Osteoblast (primary cell): ENCODE measurements at regions not wholly inside any gene's neighbourhood (a gene's known extent, or its start where the extent isn't known, plus 50 kb on each side); places are given as distances from the start of the nearest gene placed in this dataset.

ENCODE experiments used
- DNase-seq: peaks from one replicate; pipeline ENCODE4 v3.0.0; 2011; ENCODE audit warnings: low spot score, mixed read lengths; ENCODE audit not compliant: insufficient read length; ENCODE audit errors: missing footprints
- H2AFZ ChIP-seq: 2 replicates; pipeline ENCODE4 v1.6.0; 2011; ENCODE audit warnings: mild to moderate bottlenecking, low read length
- H3K27ac ChIP-seq: 2 replicates; pipeline ENCODE4 v1.5.1; 2011; ENCODE audit warnings: mild to moderate bottlenecking, low read depth, low read length, moderate library complexity
- H3K27me3 ChIP-seq: 2 replicates; pipeline ENCODE4 v1.6.0; 2012; ENCODE audit warnings: mild to moderate bottlenecking, control low read depth, inconsistent platforms, low read length, moderate library complexity; ENCODE audit not compliant: insufficient read depth
- H3K36me3 ChIP-seq: 2 replicates; pipeline ENCODE4 v1.5.1; 2011; ENCODE audit warnings: mild to moderate bottlenecking, low read length, control low read depth, moderate library complexity; ENCODE audit not compliant: insufficient read depth
- H3K4me1 ChIP-seq: 2 replicates; pipeline ENCODE4 v1.5.1; 2011; ENCODE audit warnings: mild to moderate bottlenecking, low read length, control low read depth, moderate library complexity; ENCODE audit not compliant: insufficient read depth
- H3K4me2 ChIP-seq: 2 replicates; pipeline ENCODE4 v1.6.0; 2011; ENCODE audit warnings: mild to moderate bottlenecking, low read length; ENCODE audit not compliant: insufficient read depth
- H3K4me3 ChIP-seq: fragments of 200-600 bp; sonication (generic); 3 replicates; pipeline ENCODE4 v1.5.1; 2012; ENCODE audit warnings: mild to moderate bottlenecking, low read length, inconsistent platforms; ENCODE audit not compliant: insufficient read depth
- H3K79me2 ChIP-seq: 2 replicates; pipeline ENCODE4 v1.6.0; 2012; ENCODE audit warnings: mild to moderate bottlenecking, low read length, control low read depth, inconsistent platforms; ENCODE audit not compliant: insufficient read depth
- H3K9me3 ChIP-seq: 2 replicates; pipeline ENCODE4 v1.5.1; 2011; ENCODE audit warnings: low read depth, low read length, control low read depth
- H4K20me1 ChIP-seq: 2 replicates; pipeline ENCODE4 v1.6.0; 2012; ENCODE audit warnings: mild to moderate bottlenecking, low read length, control low read depth; ENCODE audit not compliant: insufficient read depth
- CTCF ChIP-seq: IDR thresholded peaks from 2 replicates; pipeline ENCODE4 v1.5.1; 2011; ENCODE audit warnings: mild to moderate bottlenecking, low read depth, low read length, moderate library complexity; ENCODE audit errors: extremely low read depth

GRCh38 chr10:128599030-128599429 is 472.8 kb upstream of the MKI67 start:
- no peak for TF ChIP-seq CTCF
- H3K27me3 ChIP-seq = no peaks in the 10 kb centered on the region
- no peaks in the 10 kb centered on the region for H3K36me3 ChIP-seq
- no peak for DNase-seq
- H3K27ac ChIP-seq = no peak overlapping the region
- no peak overlapping the region for H3K4me2 ChIP-seq
- no peaks in the 10 kb centered on the region for H4K20me1 ChIP-seq
- H3K79me2 ChIP-seq = no peaks in the 10 kb centered on the region
- H2AFZ ChIP-seq = no peak overlapping the region
- H3K4me3 ChIP-seq = no peak overlapping the region
- H3K4me1 ChIP-seq = no peaks in the 10 kb centered on the region
- H3K9me3 ChIP-seq = peaks cover 4% of the 10 kb centered on the region

GRCh38 chr10:128599538-128599937 is 473.3 kb upstream of the MKI67 start:
- H3K27me3 ChIP-seq = no peaks in the 10 kb centered on the region
- H3K4me2 ChIP-seq = no peak overlapping the region
- no peaks in the 10 kb centered on the region for H3K79me2 ChIP-seq
- H4K20me1 ChIP-seq = no peaks in the 10 kb centered on the region
- peaks cover 4% of the 10 kb centered on the region for H3K9me3 ChIP-seq
- no peak for DNase-seq
- H3K4me1 ChIP-seq = no peaks in the 10 kb centered on the region
- H3K27ac ChIP-seq = no peak overlapping the region
- no peak overlapping the region for H2AFZ ChIP-seq
- H3K4me3 ChIP-seq = no peak overlapping the region
- no peaks in the 10 kb centered on the region for H3K36me3 ChIP-seq
- TF ChIP-seq CTCF = no peak

- no peak overlapping the region for H3K4me2 ChIP-seq
- no peaks in the 10 kb centered on the region for H4K20me1 ChIP-seq
- no peaks in the 10 kb centered on the region for H3K4me1 ChIP-seq
- H3K27me3 ChIP-seq = no peaks in the 10 kb centered on the region
- H3K36me3 ChIP-seq = no peaks in the 10 kb centered on the region
- H3K9me3 ChIP-seq = no peaks in the 10 kb centered on the region
- H3K4me3 ChIP-seq = no peak overlapping the region
- DNase-seq = no peak
- H2AFZ ChIP-seq = no peak overlapping the region
- no peaks in the 10 kb centered on the region for H3K79me2 ChIP-seq
- no peak for TF ChIP-seq CTCF
- H3K27ac ChIP-seq = no peak overlapping the region
Observed at GRCh38 chr10:128602183-128602582, 476.0 kb upstream of the MKI67 start.

- Histone ChIP-seq H3K4me2 (no peak overlapping the region), H3K79me2 (no peaks in the 10 kb centered on the region), H3K27me3 (no peaks in the 10 kb centered on the region), H4K20me1 (no peaks in the 10 kb centered on the region), H3K27ac (no peak overlapping the region), H3K4me1 (no peaks in the 10 kb centered on the region), H3K36me3 (no peaks in the 10 kb centered on the region), H3K4me3 (no peak overlapping the region), H3K9me3 (no peaks in the 10 kb centered on the region), H2AFZ (no peak overlapping the region)
- no peak for TF ChIP-seq CTCF
- DNase-seq = no peak
Observed at GRCh38 chr10:128604025-128604424, 477.8 kb upstream of the MKI67 start.
